PC-9 (cell line): ENCODE measurements at regions not wholly inside any gene's neighbourhood (a gene's known extent, or its start where the extent isn't known, plus 50 kb on each side); places are given as distances from the start of the nearest gene placed in this dataset.

Experiments used
- BruUV-seq: library from RNA; stranded (reverse); fragments of 400-500 nt; replicated peaks from 2 replicates; lab custom pipeline; 2021; lab: Mats Ljungman, UMichigan
- CTCF ChIA-PET: fragments of 300-600 bp; sonication (Branson Sonifier 250); formaldehyde crosslinking; loops from one replicate; lab custom pipeline; 2022; ENCODE audit warnings: antibody characterized with exemption; lab: Charles Lee
- POLR2A ChIA-PET: fragments of 300-600 bp; sonication (Branson Sonifier 250); formaldehyde crosslinking; loops from one replicate; lab custom pipeline; 2022; ENCODE audit warnings: antibody characterized with exemption; ENCODE audit not compliant: unreplicated experiment; lab: Charles Lee
- DNase-seq, 2 experiments: peaks; one replicate each; pipeline versions ENCODE4 v3.0.0 to v3.0.0-alpha.2; 2015 to 2022; ENCODE audit warnings: mixed read lengths in 1 of 2
- H2AFZ ChIP-seq: fragments of 200-600 bp; sonication (generic); 2 replicates; pipeline ENCODE4 v1.8.1; 2017; ENCODE audit warnings: antibody characterized with exemption
- H3F3A ChIP-seq: fragments of 200-600 bp; sonication (generic); 2 replicates; pipeline ENCODE4 v1.8.1; 2017; ENCODE audit warnings: antibody characterized with exemption, mild to moderate bottlenecking, low read depth; ENCODE audit not compliant: insufficient read depth
- H3K27ac ChIP-seq: fragments of 200-600 bp; sonication (generic); 2 replicates; pipeline ENCODE4 v1.6.1; 2016; ENCODE audit warnings: mixed run types
- H3K27me3 ChIP-seq: fragments of 200-600 bp; sonication (generic); 2 replicates; pipeline ENCODE4 v1.6.1; 2016; ENCODE audit warnings: low read depth, mixed run types; ENCODE audit not compliant: insufficient read depth
- H3K36me3 ChIP-seq: fragments of 200-600 bp; sonication (generic); 2 replicates; pipeline ENCODE4 v1.6.1; 2016; ENCODE audit warnings: low read depth, mixed run types
- H3K4me1 ChIP-seq: fragments of 200-600 bp; sonication (generic); replicated peaks from 2 replicates; pipeline ENCODE4 v1.6.1; 2016; ENCODE audit warnings: mixed run types; ENCODE audit not compliant: insufficient read depth
- H3K4me2 ChIP-seq: fragments of 200-600 bp; sonication (generic); 2 replicates; pipeline ENCODE4 v1.6.1; 2017; ENCODE audit warnings: mixed run types
- H3K4me3 ChIP-seq: fragments of 200-600 bp; sonication (generic); 2 replicates; pipeline ENCODE4 v1.6.1; 2016; ENCODE audit warnings: mixed run types
- H3K79me2 ChIP-seq: fragments of 200-600 bp; sonication (generic); 2 replicates; pipeline ENCODE4 v1.6.1; 2017; ENCODE audit warnings: low read depth, mixed run types
- H3K9me2 ChIP-seq: fragments of 200-600 bp; sonication (generic); 2 replicates; pipeline ENCODE4 v1.8.1; 2017; ENCODE audit warnings: mild to moderate bottlenecking; ENCODE audit not compliant: insufficient read depth
- H3K9me3 ChIP-seq: fragments of 200-600 bp; sonication (generic); 2 replicates; pipeline ENCODE4 v1.8.1; 2016; ENCODE audit warnings: low read depth; ENCODE audit not compliant: insufficient read depth
- H4K20me1 ChIP-seq: fragments of 200-600 bp; sonication (generic); 2 replicates; pipeline ENCODE4 v1.8.1; 2017; ENCODE audit not compliant: insufficient read depth
- CTCF ChIP-seq: fragments of 200-600 bp; sonication (generic); conservative IDR thresholded peaks from 2 replicates; pipeline ENCODE4 v1.6.1; 2017; ENCODE audit warnings: mixed run types, antibody characterized with exemption, mild to moderate bottlenecking, moderate library complexity
- EZH2 ChIP-seq: fragments of 200-600 bp; sonication (generic); IDR thresholded peaks from 2 replicates; pipeline ENCODE4 v1.8.0; 2017; ENCODE audit warnings: antibody characterized with exemption, low read depth
- intact Hi-C: fragments of 100-400 bp; cut with micrococcal nuclease; formaldehyde crosslinking; loops from one replicate; pipeline ENCODE4 v1.10.0; 2022; ENCODE audit not compliant: unreplicated experiment

GRCh38 chr12:29990971-29991370, 207.2 kb upstream of the TMTC1 start:
- H3K4me1 ChIP-seq: no peaks in the 10 kb centered on the region
- no peaks in the 10 kb centered on the region for H3K36me3 ChIP-seq
- BruUV-seq: no TSS peak
- POLR2A ChIA-PET: no interaction called here
- H3K27ac ChIP-seq: no peak overlapping the region
- no peak overlapping the region for H3K4me2 ChIP-seq
- no peaks in the 10 kb centered on the region for H3K9me3 ChIP-seq
- CTCF ChIA-PET: no interaction called here
- TF ChIP-seq EZH2 (no peak), CTCF (no peak)
- no peak overlapping the region for H2AFZ ChIP-seq
- no peaks in the 10 kb centered on the region for H3K27me3 ChIP-seq
- no peaks in the 10 kb centered on the region for H3F3A ChIP-seq
- DNase-seq: no peak
- no peaks in the 10 kb centered on the region for H4K20me1 ChIP-seq
- intact Hi-C loops: no loop called here
- H3K4me3 ChIP-seq: no peak overlapping the region
- H3K9me2 ChIP-seq: peaks cover 3% of the 10 kb centered on the region; the same call in 1 of the 2 replicates
- no peaks in the 10 kb centered on the region for H3K79me2 ChIP-seq

GRCh38 chr12:29983851-29984250, 200.1 kb upstream of the TMTC1 start:
- H3K9me2 ChIP-seq: no peaks in the 10 kb centered on the region
- no peaks in the 10 kb centered on the region for H3K4me1 ChIP-seq
- no peaks in the 10 kb centered on the region for H3K36me3 ChIP-seq
- POLR2A ChIA-PET: no interaction called here
- H3K4me2 ChIP-seq: no peak overlapping the region
- CTCF ChIA-PET: interaction anchor here (0.7 kb wide), 1 partner anchor 1299 kb away, joined by 4 read pairs; no protein-coding TSS in a partner anchor
- TF ChIP-seq EZH2 (no peak), CTCF (no peak)
- intact Hi-C loops: no loop called here
- no peak overlapping the region for H3K4me3 ChIP-seq
- DNase-seq: no peak
- H3K27me3 ChIP-seq: no peaks in the 10 kb centered on the region
- H3K9me3 ChIP-seq: no peaks in the 10 kb centered on the region
- no peak overlapping the region for H3K27ac ChIP-seq
- no peaks in the 10 kb centered on the region for H4K20me1 ChIP-seq
- H3F3A ChIP-seq: no peaks in the 10 kb centered on the region
- H3K79me2 ChIP-seq: no peaks in the 10 kb centered on the region
- no TSS peak for BruUV-seq
- H2AFZ ChIP-seq: no peak overlapping the region

- TF ChIP-seq EZH2 (no peak), CTCF (no peak)
- Histone ChIP-seq H3K79me2 (no peaks in the 10 kb centered on the region), H3K9me2 (no peaks in the 10 kb centered on the region; the same call in 1 of the 2 replicates), H3K9me3 (no peaks in the 10 kb centered on the region), H3K4me3 (no peak overlapping the region), H3K36me3 (no peaks in the 10 kb centered on the region), H3K27me3 (no peaks in the 10 kb centered on the region), H3F3A (no peaks in the 10 kb centered on the region), H3K27ac (no peak overlapping the region), H2AFZ (no peak overlapping the region), H3K4me1 (no peaks in the 10 kb centered on the region), H4K20me1 (no peaks in the 10 kb centered on the region), H3K4me2 (no peak overlapping the region)
- BruUV-seq: no TSS peak
- POLR2A ChIA-PET: no interaction called here
- CTCF ChIA-PET: no interaction called here
- intact Hi-C loops: no loop called here
- DNase-seq: no peak
Observed at GRCh38 chr12:29980304-29980703, 196.6 kb upstream of the TMTC1 start.
